Vagina (tissue), 2 donors: ENCODE measurements at regions not wholly inside any gene's neighbourhood (a gene's known extent, or its start where the extent isn't known, plus 50 kb on each side); places are given as distances from the start of the nearest gene placed in this dataset.

Source experiments
- CTCF ChIP-seq, 3 experiments: fragments of 450-650 bp in 2 of 3; fragments of 200-600 bp in 1 of 3; sonication (generic) in 1 of 3; IDR thresholded peaks; one replicate each; pipeline ENCODE4 v1.5.1; 2017 to 2019; ENCODE audit warnings: antibody characterized with exemption in 3 of 3, mild to moderate bottlenecking in 2 of 3, moderate library complexity in 2 of 3
- POLR2AphosphoS5 ChIP-seq, 2 donors: sonication (generic); formaldehyde crosslinking; IDR thresholded peaks; one replicate each; pipeline ENCODE4 v1.9.0; 2017; ENCODE audit warnings: antibody characterized with exemption in 2 of 2, mild to moderate bottlenecking in 2 of 2, low read depth in 1 of 2; ENCODE audit not compliant: insufficient read depth in 1 of 2

DNA sequence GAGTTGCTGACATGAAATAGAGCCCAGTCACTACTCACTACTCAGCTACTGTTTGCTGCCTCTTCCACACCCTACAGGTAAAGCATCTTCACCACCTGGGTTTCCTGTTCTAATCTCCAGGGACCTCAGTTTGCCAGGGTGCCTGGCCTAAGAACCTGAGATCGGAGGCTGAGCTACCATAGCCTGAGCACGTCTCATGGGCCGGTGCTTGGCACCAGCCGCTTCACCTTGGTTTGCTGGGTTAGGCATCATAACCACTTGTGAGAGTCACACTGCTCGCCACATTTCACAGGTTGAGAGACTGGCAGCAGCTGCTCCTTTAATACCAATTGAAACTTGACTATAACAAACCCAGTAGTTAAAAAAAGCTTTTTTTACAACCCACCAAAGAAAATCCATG, 75.1 kb downstream of the EMX2 start:
- TF ChIP-seq POLR2AphosphoS5 (IDR thresholded peaks at IDR 0.05; ENCODE audit: insufficient read depth in 1 of 2, low read depth in 1 of 2) (no peak), CTCF (IDR thresholded peaks at IDR 0.05) (no peak)
